GM20000 (cell line): ENCODE measurements at regions not wholly inside any gene's neighbourhood (a gene's known extent, or its start where the extent isn't known, plus 50 kb on each side); places are given as distances from the start of the nearest gene placed in this dataset.

ENCODE experiments used
- DNase-seq: peaks from one replicate; pipeline ENCODE4 v3.0.0; 2012; ENCODE audit warnings: low spot score
- TF ChIP-seq, protein P1 (sequence below): IDR thresholded peaks from 2 replicates; pipeline ENCODE4 v1.5.1; 2012; ENCODE audit warnings: mild to moderate bottlenecking, control low read depth; ENCODE audit errors: extremely low read depth, missing control alignments

DNA sequence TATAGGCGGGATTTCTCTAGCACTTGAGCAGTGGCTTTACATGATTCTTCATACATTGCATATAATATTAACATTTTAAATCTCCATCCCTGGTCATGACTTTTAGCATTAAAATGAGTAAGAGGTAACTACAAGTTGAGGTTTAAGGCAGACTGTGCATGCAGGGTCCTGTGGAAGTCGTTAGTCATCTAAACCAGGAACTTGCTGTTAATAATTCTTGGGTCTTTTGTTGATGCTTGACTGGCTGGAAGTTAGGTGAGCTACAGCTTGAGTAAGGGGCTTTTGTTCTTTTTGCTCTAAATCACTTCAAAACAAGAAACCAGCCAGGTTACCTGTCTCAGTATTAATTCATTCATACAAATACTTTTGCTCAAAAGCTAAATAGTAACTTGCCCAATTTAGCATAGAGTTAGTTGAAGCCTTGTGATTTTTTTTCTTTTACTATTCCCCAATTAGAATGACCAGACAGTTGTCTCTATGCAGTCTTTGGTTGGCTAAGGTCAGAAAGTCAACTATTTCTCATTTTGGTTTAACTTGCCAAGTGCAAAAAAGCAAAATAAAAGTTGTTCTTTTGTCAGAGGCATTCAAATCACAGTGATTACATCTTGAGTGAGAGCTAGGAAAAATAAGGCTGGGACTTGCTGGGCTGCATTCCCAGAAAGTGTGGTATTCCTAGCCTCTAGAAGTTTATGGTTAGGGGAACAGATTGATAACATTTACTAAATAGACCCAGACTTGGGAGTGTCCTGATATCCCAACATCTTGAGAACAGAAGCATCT is 516.9 kb downstream of the PDHA2 start:
- TF ChIP-seq, protein P1, sequence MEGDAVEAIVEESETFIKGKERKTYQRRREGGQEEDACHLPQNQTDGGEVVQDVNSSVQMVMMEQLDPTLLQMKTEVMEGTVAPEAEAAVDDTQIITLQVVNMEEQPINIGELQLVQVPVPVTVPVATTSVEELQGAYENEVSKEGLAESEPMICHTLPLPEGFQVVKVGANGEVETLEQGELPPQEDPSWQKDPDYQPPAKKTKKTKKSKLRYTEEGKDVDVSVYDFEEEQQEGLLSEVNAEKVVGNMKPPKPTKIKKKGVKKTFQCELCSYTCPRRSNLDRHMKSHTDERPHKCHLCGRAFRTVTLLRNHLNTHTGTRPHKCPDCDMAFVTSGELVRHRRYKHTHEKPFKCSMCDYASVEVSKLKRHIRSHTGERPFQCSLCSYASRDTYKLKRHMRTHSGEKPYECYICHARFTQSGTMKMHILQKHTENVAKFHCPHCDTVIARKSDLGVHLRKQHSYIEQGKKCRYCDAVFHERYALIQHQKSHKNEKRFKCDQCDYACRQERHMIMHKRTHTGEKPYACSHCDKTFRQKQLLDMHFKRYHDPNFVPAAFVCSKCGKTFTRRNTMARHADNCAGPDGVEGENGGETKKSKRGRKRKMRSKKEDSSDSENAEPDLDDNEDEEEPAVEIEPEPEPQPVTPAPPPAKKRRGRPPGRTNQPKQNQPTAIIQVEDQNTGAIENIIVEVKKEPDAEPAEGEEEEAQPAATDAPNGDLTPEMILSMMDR = no peak
- DNase-seq = no peak

DNA sequence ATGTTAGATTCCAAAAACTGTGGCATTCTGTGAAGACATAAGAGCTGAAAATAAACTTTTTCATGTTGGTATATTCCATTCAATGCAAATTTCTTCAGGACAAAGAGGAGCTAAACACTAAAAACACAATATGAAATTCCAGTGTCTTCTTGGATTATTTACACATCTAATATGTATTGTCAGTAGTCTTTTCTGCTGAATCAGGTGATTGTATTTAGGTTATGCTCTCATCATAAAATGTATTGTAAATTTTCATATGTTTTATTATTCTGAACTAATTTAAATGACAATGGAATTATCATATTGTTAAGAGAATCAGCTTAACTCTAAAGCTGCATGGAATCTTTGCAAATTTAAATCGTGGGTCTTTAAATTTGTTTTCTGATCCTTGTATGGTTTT is 526.7 kb downstream of the PDHA2 start:
- no peak for DNase-seq
- TF ChIP-seq, protein P1 = no peak

DNA sequence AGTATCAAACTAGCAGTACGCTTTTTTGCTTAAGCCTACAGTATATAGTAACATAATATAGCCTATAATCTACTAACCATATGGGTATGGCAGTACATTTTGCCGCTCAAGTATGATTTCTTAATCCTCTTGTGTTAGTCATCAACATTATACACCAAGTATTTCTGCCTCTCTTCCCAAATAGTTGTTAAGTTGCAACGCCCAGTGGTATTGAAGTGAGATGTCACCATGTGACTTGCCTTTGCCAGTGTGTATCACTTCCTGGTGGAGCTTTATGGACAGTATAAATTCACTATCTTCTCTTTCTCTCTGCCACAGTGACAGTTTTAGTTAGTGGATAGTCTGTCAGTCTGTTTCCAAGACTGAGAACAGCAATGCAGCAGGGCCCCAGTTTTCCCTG is 535.5 kb downstream of the PDHA2 start:
- TF ChIP-seq, protein P1 = no peak
- no peak for DNase-seq

DNA sequence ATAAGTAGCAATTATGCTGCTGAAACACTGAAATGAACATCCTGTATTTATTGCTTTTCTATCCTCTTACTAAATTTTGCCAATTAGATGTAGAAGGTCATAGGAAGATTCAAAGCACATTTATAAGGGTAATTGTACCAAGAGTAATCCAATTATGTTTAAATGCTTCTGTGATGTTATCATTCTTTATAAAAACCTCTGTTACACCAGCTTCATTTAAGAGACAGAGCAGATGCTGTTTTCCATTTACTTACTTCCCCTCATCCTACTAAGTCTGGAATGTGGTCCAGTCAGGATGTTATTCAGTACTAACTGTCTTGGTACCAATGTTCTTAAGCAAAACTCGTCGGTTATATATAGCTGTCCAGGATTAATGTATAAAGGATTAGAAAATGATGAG is 539.6 kb downstream of the PDHA2 start:
- DNase-seq = no peak
- TF ChIP-seq, protein P1 = no peak

DNA sequence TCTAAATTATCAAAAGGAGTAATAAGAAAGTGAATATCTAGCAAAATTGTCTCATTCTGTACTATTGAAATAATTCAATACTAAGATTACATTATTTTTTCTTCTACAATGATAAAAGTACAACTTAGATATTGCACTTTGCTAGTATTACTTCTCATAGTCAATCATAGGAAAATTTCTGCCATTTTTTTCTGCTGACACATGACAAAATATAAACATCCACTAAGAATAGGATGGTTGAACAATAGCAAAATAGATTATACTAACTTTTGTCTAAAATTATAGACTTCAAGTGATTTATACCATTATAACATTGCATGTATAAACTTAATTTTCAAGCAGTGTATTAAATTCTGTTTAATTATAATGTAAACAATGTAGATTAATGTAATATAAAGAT is 540.2 kb downstream of the PDHA2 start:
- TF ChIP-seq, protein P1 = no peak
- DNase-seq = no peak

DNA sequence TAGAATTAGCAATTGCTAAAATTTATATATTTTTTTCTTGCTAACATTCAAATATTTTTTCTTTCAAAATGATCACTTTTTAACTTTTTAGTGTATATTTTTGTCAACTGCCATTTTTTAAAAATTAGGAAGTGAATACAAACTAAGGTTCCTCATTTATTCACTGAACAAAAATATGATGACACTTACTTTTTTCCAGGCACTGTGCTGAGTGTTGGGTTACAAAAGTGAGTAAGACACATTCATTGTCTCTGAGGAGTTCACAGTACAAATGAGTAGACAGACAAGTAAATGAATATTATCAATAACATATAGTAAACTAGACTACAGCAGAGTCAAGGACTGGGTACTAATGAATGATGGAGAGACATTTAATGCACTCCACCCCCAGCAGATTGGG is 543.5 kb downstream of the PDHA2 start:
- TF ChIP-seq, protein P1 = no peak
- DNase-seq = no peak

DNA sequence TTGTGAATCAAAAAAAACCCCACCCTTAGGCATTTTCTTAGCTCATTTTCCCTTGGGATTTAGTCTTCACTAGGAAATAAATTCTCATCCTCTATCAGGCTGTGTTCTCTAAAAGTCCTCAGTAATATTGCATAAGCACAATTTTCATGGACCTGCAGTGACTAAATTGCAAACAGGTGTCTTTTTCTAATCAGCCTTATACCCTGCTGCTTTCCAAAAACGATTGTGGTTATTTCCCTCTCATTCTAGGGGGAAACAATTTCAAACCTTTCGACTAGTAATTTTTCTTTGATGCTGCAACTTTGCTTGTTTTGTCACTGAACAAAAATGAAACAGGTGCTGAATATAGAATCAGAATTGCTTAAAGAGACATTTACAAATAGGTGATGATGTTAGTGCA is 549.9 kb downstream of the PDHA2 start:
- TF ChIP-seq, protein P1 = no peak

More for the DNA sequence above, 549.9 kb downstream of the PDHA2 start:
- DNase-seq = no peak
